ENCODE measurements at regions not wholly inside any gene's neighbourhood (a gene's known extent, or its start where the extent isn't known, plus 50 kb on each side); places are given as distances from the start of the nearest gene placed in this dataset.

DNA sequence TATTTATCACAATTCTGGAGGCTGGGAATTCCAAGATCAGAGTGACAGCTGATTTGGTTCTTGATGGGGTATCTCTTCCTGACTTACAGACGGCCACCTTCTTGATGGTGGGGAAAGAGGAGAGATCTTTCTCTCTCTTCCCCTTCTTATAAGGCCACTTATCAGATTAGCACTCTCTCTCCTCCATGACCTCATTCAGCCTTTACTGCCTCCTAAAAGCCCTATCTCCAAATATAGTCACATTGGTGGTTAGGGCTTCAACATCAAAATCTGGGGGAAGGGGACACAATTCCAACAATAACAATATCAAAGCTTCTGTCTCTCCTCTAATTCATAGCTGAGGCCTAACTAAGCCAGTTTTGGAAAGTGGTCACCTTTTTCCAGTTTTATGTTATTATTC lies 91.7 kb upstream of the MBNL1 start:
- TF ChIP-seq, protein P1, sequence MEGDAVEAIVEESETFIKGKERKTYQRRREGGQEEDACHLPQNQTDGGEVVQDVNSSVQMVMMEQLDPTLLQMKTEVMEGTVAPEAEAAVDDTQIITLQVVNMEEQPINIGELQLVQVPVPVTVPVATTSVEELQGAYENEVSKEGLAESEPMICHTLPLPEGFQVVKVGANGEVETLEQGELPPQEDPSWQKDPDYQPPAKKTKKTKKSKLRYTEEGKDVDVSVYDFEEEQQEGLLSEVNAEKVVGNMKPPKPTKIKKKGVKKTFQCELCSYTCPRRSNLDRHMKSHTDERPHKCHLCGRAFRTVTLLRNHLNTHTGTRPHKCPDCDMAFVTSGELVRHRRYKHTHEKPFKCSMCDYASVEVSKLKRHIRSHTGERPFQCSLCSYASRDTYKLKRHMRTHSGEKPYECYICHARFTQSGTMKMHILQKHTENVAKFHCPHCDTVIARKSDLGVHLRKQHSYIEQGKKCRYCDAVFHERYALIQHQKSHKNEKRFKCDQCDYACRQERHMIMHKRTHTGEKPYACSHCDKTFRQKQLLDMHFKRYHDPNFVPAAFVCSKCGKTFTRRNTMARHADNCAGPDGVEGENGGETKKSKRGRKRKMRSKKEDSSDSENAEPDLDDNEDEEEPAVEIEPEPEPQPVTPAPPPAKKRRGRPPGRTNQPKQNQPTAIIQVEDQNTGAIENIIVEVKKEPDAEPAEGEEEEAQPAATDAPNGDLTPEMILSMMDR (IDR thresholded peaks at IDR 0.05; ENCODE audit: low read depth, low read length, poor library complexity, severe bottlenecking) = no peak
- no peak for TF ChIP-seq EZH2phosphoT487 (IDR thresholded peaks at IDR 0.05; ENCODE audit: borderline replicate concordance, low read length)
